ENCODE measurements at regions not wholly inside any gene's neighbourhood (a gene's known extent, or its start where the extent isn't known, plus 50 kb on each side); places are given as distances from the start of the nearest gene placed in this dataset.

GRCh38 chr5:130333089-130333488 lies 428.8 kb downstream of the CHSY3 start:
- TF ChIP-seq POLR2A (IDR thresholded peaks at IDR 0.05) (no peak), CTCF (IDR thresholded peaks at IDR 0.05) (no peak), POLR2AphosphoS5 (IDR thresholded peaks at IDR 0.05) (no peak)

Measured in transverse colon (tissue), 4 donors.